ENCODE measurements at regions not wholly inside any gene's neighbourhood (a gene's known extent, or its start where the extent isn't known, plus 50 kb on each side); places are given as distances from the start of the nearest gene placed in this dataset.
"Not testable (repeated sequence)": the region's sequence is repeated elsewhere in the genome, so short reads cannot be mapped to it uniquely, and the experiment has no call there.

DNA sequence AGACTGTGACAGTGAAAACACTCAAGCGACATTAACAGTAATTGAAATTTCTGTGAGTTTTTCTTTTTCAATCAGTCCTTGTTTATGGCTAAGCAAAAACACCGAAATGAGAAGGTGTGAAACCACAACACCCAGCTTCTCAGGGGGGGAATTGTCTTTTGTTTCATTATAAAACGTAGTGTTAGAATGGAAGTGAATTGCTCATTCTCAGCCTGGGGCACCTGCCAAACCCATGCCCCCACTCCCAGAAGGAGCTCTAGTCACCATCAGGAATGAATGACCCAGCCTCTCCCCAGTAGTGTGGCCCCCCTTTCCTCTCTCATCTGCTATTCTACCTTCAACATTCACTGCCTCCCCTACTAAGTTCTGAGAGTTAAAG, 185.8 kb upstream of the CFAP20DC start:
- peaks cover 15% of the 10 kb centered on the region for H3K9me3 Mint-ChIP-seq (ENCODE audit: low read depth)

DNA sequence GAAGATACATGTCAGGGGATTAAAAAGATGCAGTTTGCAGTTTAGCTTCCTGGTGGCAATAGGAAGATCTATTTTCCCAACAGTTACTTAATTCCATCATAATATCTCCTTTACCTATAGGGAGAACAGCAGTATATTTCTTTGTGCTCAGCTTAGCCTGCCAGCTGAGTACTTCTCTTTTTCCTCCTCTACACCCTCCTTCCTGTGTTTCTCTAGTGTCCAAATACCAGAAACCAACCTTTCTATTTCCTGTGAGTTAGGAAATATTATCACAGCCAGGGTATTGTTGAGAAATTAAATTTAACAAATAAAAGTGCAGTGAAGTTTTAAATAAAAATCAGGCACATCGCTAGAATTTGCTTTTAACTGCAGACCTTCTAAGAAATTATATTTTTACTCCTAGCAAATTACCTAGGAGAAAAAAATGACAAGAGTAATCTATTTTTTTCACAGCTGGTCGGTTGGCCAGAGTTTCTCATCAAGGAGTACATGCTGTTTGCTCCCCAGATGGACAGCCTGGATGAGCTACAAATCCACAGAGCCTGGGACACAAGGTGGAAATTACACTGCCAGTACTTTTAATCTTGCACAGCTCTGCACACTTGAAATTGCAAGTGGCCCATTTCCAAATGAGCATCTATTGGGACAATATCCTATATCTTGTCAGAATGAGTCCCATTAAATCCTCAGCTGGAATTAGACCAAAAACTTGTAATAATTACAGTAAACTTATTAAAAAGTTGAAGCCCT, 185.2 kb upstream of the CFAP20DC start:
- H3K4me1 Mint-ChIP-seq (ENCODE audit: low read depth), result no peaks in the 10 kb centered on the region
- H3K27me3 Mint-ChIP-seq (ENCODE audit: low read depth), result no peaks in the 10 kb centered on the region
- TF ChIP-seq, protein P1, sequence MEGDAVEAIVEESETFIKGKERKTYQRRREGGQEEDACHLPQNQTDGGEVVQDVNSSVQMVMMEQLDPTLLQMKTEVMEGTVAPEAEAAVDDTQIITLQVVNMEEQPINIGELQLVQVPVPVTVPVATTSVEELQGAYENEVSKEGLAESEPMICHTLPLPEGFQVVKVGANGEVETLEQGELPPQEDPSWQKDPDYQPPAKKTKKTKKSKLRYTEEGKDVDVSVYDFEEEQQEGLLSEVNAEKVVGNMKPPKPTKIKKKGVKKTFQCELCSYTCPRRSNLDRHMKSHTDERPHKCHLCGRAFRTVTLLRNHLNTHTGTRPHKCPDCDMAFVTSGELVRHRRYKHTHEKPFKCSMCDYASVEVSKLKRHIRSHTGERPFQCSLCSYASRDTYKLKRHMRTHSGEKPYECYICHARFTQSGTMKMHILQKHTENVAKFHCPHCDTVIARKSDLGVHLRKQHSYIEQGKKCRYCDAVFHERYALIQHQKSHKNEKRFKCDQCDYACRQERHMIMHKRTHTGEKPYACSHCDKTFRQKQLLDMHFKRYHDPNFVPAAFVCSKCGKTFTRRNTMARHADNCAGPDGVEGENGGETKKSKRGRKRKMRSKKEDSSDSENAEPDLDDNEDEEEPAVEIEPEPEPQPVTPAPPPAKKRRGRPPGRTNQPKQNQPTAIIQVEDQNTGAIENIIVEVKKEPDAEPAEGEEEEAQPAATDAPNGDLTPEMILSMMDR (IDR thresholded peaks at IDR 0.05), result no peak
- H3K9me3 Mint-ChIP-seq (ENCODE audit: low read depth), result peaks cover 18% of the 10 kb centered on the region
- H3K4me3 Mint-ChIP-seq (ENCODE audit: unreplicated experiment), result no peak overlapping the region
- H3K36me3 Mint-ChIP-seq (ENCODE audit: low read depth), result no peaks in the 10 kb centered on the region
- DNase-seq (ENCODE audit: low spot score), result no peak
- H3K27ac Mint-ChIP-seq (ENCODE audit: unreplicated experiment), result no peak overlapping the region

More for the DNA sequence above, 185.8 kb upstream of the CFAP20DC start:
- Mint-ChIP-seq H3K27me3 (ENCODE audit: low read depth) (no peaks in the 10 kb centered on the region), H3K27ac (ENCODE audit: unreplicated experiment) (no peak overlapping the region), H3K4me3 (ENCODE audit: unreplicated experiment) (no peak overlapping the region), H3K36me3 (ENCODE audit: low read depth) (no peaks in the 10 kb centered on the region), H3K4me1 (ENCODE audit: low read depth) (no peaks in the 10 kb centered on the region)
- TF ChIP-seq, protein P1 (IDR thresholded peaks at IDR 0.05), result no peak
- no peak for DNase-seq (ENCODE audit: low spot score)

- peaks cover 18% of the 10 kb centered on the region for H3K9me3 Mint-ChIP-seq (ENCODE audit: low read depth)
- not testable (repeated sequence) for H3K27me3 Mint-ChIP-seq (ENCODE audit: low read depth); H3K27ac Mint-ChIP-seq (ENCODE audit: unreplicated experiment); DNase-seq (ENCODE audit: low spot score); H3K4me1 Mint-ChIP-seq (ENCODE audit: low read depth); H3K4me3 Mint-ChIP-seq (ENCODE audit: unreplicated experiment); H3K36me3 Mint-ChIP-seq (ENCODE audit: low read depth)
These were observed 180.6 kb upstream of the CFAP20DC start for GRCh38 chr3:59230379-59230778.

DNA sequence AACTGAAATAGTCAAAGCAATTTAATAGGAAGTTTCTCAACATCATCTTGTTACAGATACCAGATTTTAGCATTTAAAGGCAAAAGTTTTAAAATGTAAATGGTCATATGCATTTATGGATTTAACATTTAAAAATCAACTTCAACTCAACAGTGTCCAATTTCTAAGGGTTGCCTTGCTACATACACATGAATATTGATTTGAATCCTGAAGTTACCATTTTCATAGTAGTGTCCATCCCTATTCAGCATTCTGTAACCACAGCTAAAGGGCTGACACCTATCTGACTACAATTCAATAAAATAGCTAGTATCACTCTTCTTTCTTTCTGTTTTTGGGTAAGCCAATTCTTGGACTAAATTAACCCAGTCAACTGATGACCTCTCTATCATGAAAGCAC, 164.0 kb upstream of the CFAP20DC start:
- no peak for DNase-seq (ENCODE audit: low spot score)
- H3K9me3 Mint-ChIP-seq (ENCODE audit: low read depth), result no peaks in the 10 kb centered on the region
- no peaks in the 10 kb centered on the region for H3K36me3 Mint-ChIP-seq (ENCODE audit: low read depth)
- peaks cover 8% of the 10 kb centered on the region for H3K4me1 Mint-ChIP-seq (ENCODE audit: low read depth)
- no peaks in the 10 kb centered on the region for H3K27me3 Mint-ChIP-seq (ENCODE audit: low read depth)
- no peak overlapping the region for H3K27ac Mint-ChIP-seq (ENCODE audit: unreplicated experiment)
- TF ChIP-seq, protein P1 (IDR thresholded peaks at IDR 0.05), result no peak
- no peak overlapping the region for H3K4me3 Mint-ChIP-seq (ENCODE audit: unreplicated experiment)

- Mint-ChIP-seq H3K9me3 (ENCODE audit: low read depth) (no peaks in the 10 kb centered on the region), H3K27ac (ENCODE audit: unreplicated experiment) (no peak overlapping the region), H3K36me3 (ENCODE audit: low read depth) (no peaks in the 10 kb centered on the region), H3K27me3 (ENCODE audit: low read depth) (no peaks in the 10 kb centered on the region), H3K4me3 (ENCODE audit: unreplicated experiment) (no peak overlapping the region), H3K4me1 (ENCODE audit: low read depth) (peaks cover 8% of the 10 kb centered on the region)
- DNase-seq (ENCODE audit: low spot score), result no peak
- TF ChIP-seq, protein P1 (IDR thresholded peaks at IDR 0.05), result peak; percentile 91
These were observed 162.4 kb upstream of the CFAP20DC start for GRCh38 chr3:59212128-59212779.
